T-helper 17 cell (primary cell): ENCODE measurements at regions not wholly inside any gene's neighbourhood (a gene's known extent, or its start where the extent isn't known, plus 50 kb on each side); places are given as distances from the start of the nearest gene placed in this dataset.
"Not testable (repeated sequence)": the region's sequence is repeated elsewhere in the genome, so short reads cannot be mapped to it uniquely, and the experiment has no call there.

Source experiments
- ATAC-seq: fragments of 150-1000 bp; cut with Tn5 transposase; 2 replicates; pipeline ENCODE4 v1.10.0; 2021; ENCODE audit warnings: mild to moderate bottlenecking, moderate library complexity
- DNase-seq, 3 donors: peaks; one replicate each; pipeline versions ENCODE4 v3.0.0 to v3.0.0-alpha.2; 2020 to 2021
- H3K9me3 ChIP-seq: one replicate; pipeline ENCODE4 v1.7.0; 2013; ENCODE audit warnings: low read length, mild to moderate bottlenecking; ENCODE audit not compliant: control insufficient read depth, poor library complexity, severe bottlenecking
- H3K27ac Mint-ChIP-seq: one replicate; pipeline ENCODE4 v1.8.0; 2022; ENCODE audit warnings: mild to moderate bottlenecking, moderate library complexity, mixed read lengths
- H3K27me3 Mint-ChIP-seq: one replicate; pipeline ENCODE4 v1.8.0; 2022; ENCODE audit warnings: mixed read lengths
- H3K36me3 Mint-ChIP-seq: one replicate; pipeline ENCODE4 v1.8.0; 2022; ENCODE audit warnings: low read depth, mixed read lengths
- H3K4me1 Mint-ChIP-seq: one replicate; pipeline ENCODE4 v1.8.0; 2022; ENCODE audit warnings: mild to moderate bottlenecking, mixed read lengths
- H3K4me3 Mint-ChIP-seq: one replicate; pipeline ENCODE4 v1.8.0; 2022; ENCODE audit warnings: mild to moderate bottlenecking, moderate library complexity, mixed read lengths

DNA sequence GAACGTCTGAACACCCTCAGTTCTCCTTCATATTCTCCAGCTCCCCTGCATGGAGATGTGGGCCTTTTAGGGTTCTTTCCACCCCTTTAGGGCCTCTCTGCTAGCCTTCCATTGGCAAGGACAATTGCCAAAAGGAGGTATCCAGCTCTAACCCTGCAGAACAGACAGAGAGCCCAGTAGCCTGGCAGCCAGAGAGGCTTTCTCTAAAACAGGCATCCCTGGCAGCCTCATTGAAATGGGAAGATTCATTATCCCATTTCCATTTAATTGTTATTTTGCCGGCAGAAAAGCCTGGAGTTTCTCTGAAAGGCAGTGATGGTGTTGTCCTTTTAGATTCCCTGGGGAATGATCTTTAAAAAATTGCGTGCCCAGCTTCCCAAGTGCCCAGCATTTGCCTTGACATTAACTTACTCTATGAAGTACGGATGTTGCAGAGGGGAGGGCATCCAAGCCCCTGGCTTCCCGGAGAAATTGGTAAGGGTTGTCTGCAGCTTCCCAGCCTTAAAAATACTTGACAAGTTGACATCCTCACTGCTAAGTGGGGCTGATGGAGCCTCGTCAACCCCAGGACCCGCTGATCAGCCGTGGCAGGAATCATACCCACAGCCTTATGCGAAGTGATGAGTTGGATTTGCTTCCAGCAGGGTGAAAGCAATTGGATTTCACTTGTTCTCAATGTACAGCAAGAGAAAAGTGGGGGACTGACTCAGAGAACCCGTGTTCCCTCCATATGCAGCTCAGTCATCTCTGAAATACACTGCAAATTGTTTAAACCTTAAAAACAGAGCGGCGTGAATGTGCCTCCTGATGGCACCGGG is 244.1 kb downstream of the CRLF2 start:
- DNase-seq (no peak), ATAC-seq (no peak)
- Mint-ChIP-seq H3K27me3 (peaks cover 7% of the 10 kb centered on the region), H3K4me3 (no peak overlapping the region), H3K36me3 (no peaks in the 10 kb centered on the region), H3K4me1 (peaks cover 5% of the 10 kb centered on the region), H3K27ac (no peak overlapping the region)
- no peaks in the 10 kb centered on the region for H3K9me3 ChIP-seq

DNA sequence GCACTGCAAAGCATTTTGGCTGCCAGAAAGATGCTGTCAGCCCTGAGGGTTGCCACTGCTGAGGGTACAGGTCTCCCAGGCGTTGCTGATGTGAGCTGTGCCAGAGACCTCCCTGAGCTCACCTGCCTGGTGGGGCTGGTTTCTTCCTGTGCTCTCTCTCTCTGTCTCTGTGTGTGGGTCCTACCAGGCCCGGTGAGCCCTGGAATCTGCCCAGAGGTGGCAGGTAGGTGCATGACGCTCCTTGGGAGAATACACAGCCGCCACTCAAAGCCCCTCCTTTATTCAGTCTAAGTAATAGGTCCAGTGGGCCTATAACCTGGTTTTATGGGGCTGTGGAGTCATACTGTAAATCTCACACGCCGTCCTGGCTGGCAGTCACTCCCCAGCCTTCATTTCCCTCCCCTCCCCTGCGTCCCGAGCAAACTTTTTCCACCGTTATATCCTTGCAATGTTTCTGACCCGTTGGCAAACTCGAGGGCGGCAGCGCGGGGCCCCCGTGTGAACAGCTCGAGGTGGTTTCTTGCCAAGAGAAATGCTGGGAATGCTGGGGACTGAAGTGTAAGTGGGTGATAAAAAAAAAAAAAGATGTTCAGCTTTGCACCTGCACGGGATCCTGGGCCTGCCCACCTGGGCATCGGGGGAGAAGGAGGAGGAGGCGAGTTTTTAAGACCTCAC is 245.9 kb downstream of the CRLF2 start:
- Mint-ChIP-seq H3K4me1 (peaks cover 5% of the 10 kb centered on the region), H3K36me3 (no peaks in the 10 kb centered on the region), H3K27me3 (peaks cover 7% of the 10 kb centered on the region), H3K27ac (no peak overlapping the region), H3K4me3 (no peak overlapping the region)
- H3K9me3 ChIP-seq, result no peaks in the 10 kb centered on the region
- ATAC-seq (no peak), DNase-seq (no peak)

GRCh38 chrX:964831-965416 is 247.5 kb downstream of the CRLF2 start:
- H3K9me3 ChIP-seq, result no peaks in the 10 kb centered on the region
- peaks cover 7% of the 10 kb centered on the region for H3K27me3 Mint-ChIP-seq
- ATAC-seq (no peak), DNase-seq (no peak)
- H3K4me3 Mint-ChIP-seq, result no peak overlapping the region
- no peaks in the 10 kb centered on the region for H3K36me3 Mint-ChIP-seq
- peaks cover 5% of the 10 kb centered on the region for H3K4me1 Mint-ChIP-seq
- peak overlapping the region; percentile 60 for H3K27ac Mint-ChIP-seq

- Mint-ChIP-seq H3K36me3 (no peaks in the 10 kb centered on the region), H3K4me1 (peaks cover 5% of the 10 kb centered on the region)
Measured at GRCh38 chrX:960821-961220, 251.6 kb downstream of the CRLF2 start.

DNA sequence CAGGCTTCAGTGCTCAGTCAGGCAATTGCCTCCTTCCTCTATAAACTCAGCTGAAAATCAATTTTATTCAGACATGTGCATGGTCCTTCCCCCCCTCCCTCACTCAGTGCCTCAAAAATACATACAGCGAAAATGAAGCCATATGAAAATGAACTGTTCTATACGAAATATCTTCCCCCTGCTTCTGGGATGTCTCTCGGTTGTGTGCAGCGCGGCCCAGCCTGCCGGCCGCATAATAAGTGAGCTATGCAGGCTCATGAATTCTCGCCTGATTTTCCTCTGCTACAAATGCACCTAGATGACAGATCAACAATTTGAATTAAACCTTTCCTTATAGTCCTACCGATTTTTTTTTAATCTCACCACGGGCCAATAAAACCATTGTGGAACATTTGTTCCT is 252.9 kb downstream of the CRLF2 start:
- no peak overlapping the region for H3K4me3 Mint-ChIP-seq
- H3K36me3 Mint-ChIP-seq, result no peaks in the 10 kb centered on the region
- no peaks in the 10 kb centered on the region for H3K9me3 ChIP-seq
- ATAC-seq (no peak), DNase-seq (no peak)
- peaks cover 2% of the 10 kb centered on the region for H3K27me3 Mint-ChIP-seq
- peaks cover 2% of the 10 kb centered on the region for H3K4me1 Mint-ChIP-seq
- H3K27ac Mint-ChIP-seq, result no peak overlapping the region

More at GRCh38 chrX:960821-961220, 251.6 kb downstream of the CRLF2 start:
- H3K27ac Mint-ChIP-seq, result no peak overlapping the region
- no peaks in the 10 kb centered on the region for H3K9me3 ChIP-seq
- ATAC-seq (no peak), DNase-seq (no peak)
- H3K27me3 Mint-ChIP-seq, result peaks cover 7% of the 10 kb centered on the region
- H3K4me3 Mint-ChIP-seq, result no peak overlapping the region

DNA sequence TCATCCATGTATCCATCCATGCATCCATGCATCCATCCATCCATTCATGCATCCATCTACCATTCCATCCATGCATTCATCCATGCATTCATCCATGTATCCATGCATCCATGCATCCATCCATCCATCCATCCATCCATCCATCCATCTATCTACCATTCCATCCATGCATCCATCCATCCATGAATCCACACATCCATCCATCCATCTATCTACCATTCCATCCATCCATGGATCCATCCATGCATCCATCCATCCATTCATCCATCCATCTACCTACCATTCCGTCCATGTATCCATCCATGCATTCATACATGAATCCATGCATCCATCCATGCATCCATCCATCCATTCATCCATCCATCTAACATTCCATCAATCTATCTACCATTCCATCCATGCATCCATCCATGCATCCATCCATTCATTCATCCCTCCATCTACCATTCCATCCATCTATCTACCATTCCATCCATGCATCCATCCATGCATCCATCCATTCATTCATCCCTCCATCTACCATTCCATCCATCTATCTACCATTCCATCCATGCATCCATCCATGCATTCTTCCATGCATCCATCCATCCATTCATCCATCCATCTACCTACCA is 257.2 kb downstream of the CRLF2 start:
- H3K4me1 Mint-ChIP-seq, H3K27ac Mint-ChIP-seq, H3K9me3 ChIP-seq, H3K36me3 Mint-ChIP-seq, H3K4me3 Mint-ChIP-seq, DNase-seq, ATAC-seq, H3K27me3 Mint-ChIP-seq: not testable (repeated sequence)

DNA sequence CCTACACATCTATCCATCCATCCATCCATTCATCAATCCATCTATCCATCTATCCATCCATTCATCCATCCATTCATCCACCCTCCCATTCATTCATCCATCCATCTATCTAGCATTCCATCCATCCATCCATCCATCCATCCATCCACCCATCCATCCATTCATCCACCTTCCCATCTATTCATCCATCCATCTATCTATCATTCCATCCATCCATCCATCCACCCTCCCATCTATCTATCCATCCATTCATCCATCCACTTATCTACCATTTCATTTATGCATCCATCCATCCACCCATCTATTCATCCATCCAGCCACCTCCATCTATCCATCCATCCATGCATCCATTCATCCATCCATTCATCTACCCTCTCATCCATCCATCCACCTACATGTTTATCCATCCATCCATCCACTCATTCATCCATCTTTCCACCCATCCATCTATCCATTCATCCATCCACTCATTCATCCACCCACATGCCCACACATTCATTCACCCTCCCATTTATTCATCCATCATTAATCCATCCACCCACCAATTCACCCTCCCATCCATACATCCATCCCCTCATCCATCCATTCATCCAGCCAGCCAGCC is 258.5 kb downstream of the CRLF2 start:
- ATAC-seq (no peak), DNase-seq (no peak)
- H3K9me3 ChIP-seq, result no peaks in the 10 kb centered on the region
- H3K27ac Mint-ChIP-seq, result no peak overlapping the region
- no peaks in the 10 kb centered on the region for H3K27me3 Mint-ChIP-seq
- no peak overlapping the region for H3K4me3 Mint-ChIP-seq
- no peaks in the 10 kb centered on the region for H3K36me3 Mint-ChIP-seq
- no peaks in the 10 kb centered on the region for H3K4me1 Mint-ChIP-seq

DNA sequence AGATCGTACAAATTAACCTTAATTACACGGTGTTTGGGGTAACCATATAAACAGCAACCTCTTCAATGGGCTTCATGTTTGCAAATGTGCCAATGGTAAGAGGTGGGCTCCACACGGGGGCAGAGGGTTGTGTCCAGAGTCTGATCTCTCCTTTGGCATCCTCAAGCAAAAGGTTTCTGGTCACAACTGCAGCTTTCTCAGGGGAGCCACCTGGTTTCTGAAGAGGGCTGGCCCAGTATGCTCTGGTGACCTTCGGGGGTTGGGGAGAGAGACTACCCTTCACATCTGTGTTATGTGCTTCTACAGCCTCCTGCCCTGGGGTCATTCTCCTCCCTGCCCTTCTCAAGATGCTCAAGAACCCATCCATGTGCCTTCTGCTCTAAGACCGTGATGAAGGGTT is 259.6 kb downstream of the CRLF2 start:
- no peak for DNase-seq
- Mint-ChIP-seq H3K4me1 (no peaks in the 10 kb centered on the region), H3K36me3 (no peaks in the 10 kb centered on the region), H3K4me3 (no peak overlapping the region), H3K27ac (no peak overlapping the region), H3K27me3 (no peaks in the 10 kb centered on the region)
- H3K9me3 ChIP-seq, result no peaks in the 10 kb centered on the region
- no peak for ATAC-seq

DNA sequence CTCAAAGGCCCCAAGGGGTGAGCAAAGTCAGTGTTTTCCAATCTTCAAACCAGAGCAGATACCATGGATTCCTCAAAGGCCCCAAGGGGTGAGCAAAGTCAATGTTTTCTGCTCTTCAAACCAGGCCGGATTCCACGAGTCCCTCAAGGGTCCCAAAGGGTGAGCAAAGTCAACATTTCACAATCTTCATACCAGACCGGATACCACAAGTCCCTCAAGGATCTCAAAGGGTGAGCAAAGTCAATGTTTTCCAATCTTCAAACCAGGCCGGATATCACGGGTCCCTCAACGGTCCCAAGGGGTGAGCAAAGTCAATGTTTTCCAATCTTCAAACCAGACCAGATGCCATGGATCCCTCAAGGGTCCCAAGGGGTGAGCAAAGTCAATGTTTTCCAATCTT is 265.2 kb downstream of the CRLF2 start:
- not testable (repeated sequence) for DNase-seq, H3K27me3 Mint-ChIP-seq, H3K4me1 Mint-ChIP-seq, H3K36me3 Mint-ChIP-seq, ATAC-seq, H3K27ac Mint-ChIP-seq, H3K4me3 Mint-ChIP-seq, H3K9me3 ChIP-seq

- H3K27ac Mint-ChIP-seq, result no peak overlapping the region
- H3K27me3 Mint-ChIP-seq, result no peaks in the 10 kb centered on the region
- peaks cover 4% of the 10 kb centered on the region for H3K36me3 Mint-ChIP-seq
- H3K4me3 Mint-ChIP-seq, result no peak overlapping the region
- ATAC-seq, result no peak
- H3K4me1 Mint-ChIP-seq, result no peaks in the 10 kb centered on the region
- H3K9me3 ChIP-seq, result no peaks in the 10 kb centered on the region
- DNase-seq, result no peak
Measured at GRCh38 chrX:943035-943434, 269.4 kb downstream of the CRLF2 start.

- Mint-ChIP-seq H3K27me3 (no peaks in the 10 kb centered on the region), H3K36me3 (peaks cover 4% of the 10 kb centered on the region), H3K27ac (no peak overlapping the region), H3K4me3 (no peak overlapping the region), H3K4me1 (no peaks in the 10 kb centered on the region)
- DNase-seq (no peak), ATAC-seq (no peak)
- no peaks in the 10 kb centered on the region for H3K9me3 ChIP-seq
Measured at GRCh38 chrX:940691-941090, 271.8 kb downstream of the CRLF2 start.

- H3K36me3 Mint-ChIP-seq, result peaks cover 4% of the 10 kb centered on the region
Measured at GRCh38 chrX:936979-937769, 275.3 kb downstream of the CRLF2 start.

More at GRCh38 chrX:936979-937769, 275.3 kb downstream of the CRLF2 start:
- H3K27ac Mint-ChIP-seq, result no peak overlapping the region
- H3K9me3 ChIP-seq, result no peaks in the 10 kb centered on the region
- H3K27me3 Mint-ChIP-seq, result no peaks in the 10 kb centered on the region
- ATAC-seq (no peak), DNase-seq (no peak)
- no peaks in the 10 kb centered on the region for H3K4me1 Mint-ChIP-seq
- H3K4me3 Mint-ChIP-seq, result no peak overlapping the region
